ENCODE measurements at regions not wholly inside any gene's neighbourhood (a gene's known extent, or its start where the extent isn't known, plus 50 kb on each side); places are given as distances from the start of the nearest gene placed in this dataset.

GRCh38 chr4:152099061-152099425 lies 338.2 kb upstream of the GATB start:
- no peak overlapping the region for H3K27ac ChIP-seq (ENCODE audit: low read depth, low read length)
- no peak for DNase-seq (ENCODE audit: low read depth, low spot score)
- intact Hi-C loops (cut with micrococcal nuclease), result no loop called here
- no peaks in the 10 kb centered on the region for H4K20me1 ChIP-seq (ENCODE audit: insufficient read depth)
- ChIA-PET POLR2A (no interaction called here), CTCF (interaction anchor here (1.3 kb wide), 1 partner anchor 10 kb away, joined by 4 read pairs; no protein-coding TSS in a partner anchor), RAD21 (ENCODE audit: low non-redundant PET in 1 of 2, low total read pairs in 2 of 2, uncharacterized antibody in 2 of 2, unreplicated experiment in 2 of 2) (no interaction called here)
- no peaks in the 10 kb centered on the region for H3K36me3 ChIP-seq (ENCODE audit: control insufficient read depth in 1 of 2, insufficient read depth in 2 of 2, low read length in 2 of 2)
- H3K79me2 ChIP-seq (ENCODE audit: insufficient read depth, low read length), result no peaks in the 10 kb centered on the region
- no peak for ATAC-seq
- peaks cover 15 to 40% of the 10 kb centered on the region in 2 experiments; a peak in 3 of 4 replicates for H3K4me1 ChIP-seq (ENCODE audit: control insufficient read depth in 1 of 2, insufficient read depth in 2 of 2, low read length in 2 of 2)
- no peaks in the 10 kb centered on the region for H3K27me3 ChIP-seq (ENCODE audit: insufficient read depth, low read length)
- no peak overlapping the region for H3K4me2 ChIP-seq (ENCODE audit: low read length)
- H3K9me2 ChIP-seq (ENCODE audit: insufficient read depth), result no peaks in the 10 kb centered on the region
- H3K9ac ChIP-seq (ENCODE audit: low read length), result no peak overlapping the region
- TF ChIP-seq YY1 (IDR thresholded peaks at IDR 0.05; ENCODE audit: extremely low read depth, insufficient replicate concordance, low read depth, low read length), result no peak
- no peak for TF ChIP-seq ATF3 (IDR thresholded peaks at IDR 0.05)
- BruUV-seq (replicated peaks), result no TSS peak
- H3K4me3 ChIP-seq (replicated peaks in 1 of 2; ENCODE audit: low read depth in 1 of 2, low read length in 2 of 2), result no peak overlapping the region
- no peak overlapping the region for H2AFZ ChIP-seq (ENCODE audit: low read depth, low read length, poor library complexity, severe bottlenecking)
- H3K9me3 ChIP-seq (ENCODE audit: control insufficient read depth in 1 of 2, insufficient read depth in 1 of 2, low read depth in 1 of 2, low read length in 2 of 2), result no peaks in the 10 kb centered on the region

GRCh38 chr4:152098365-152099060 lies 337.7 kb upstream of the GATB start:
- DNase-seq (ENCODE audit: low read depth, low spot score) (no peak), ATAC-seq (no peak)
- Histone ChIP-seq H3K36me3 (ENCODE audit: control insufficient read depth in 1 of 2, insufficient read depth in 2 of 2, low read length in 2 of 2) (no peaks in the 10 kb centered on the region), H2AFZ (ENCODE audit: low read depth, low read length, poor library complexity, severe bottlenecking) (no peak overlapping the region), H3K4me1 (ENCODE audit: control insufficient read depth in 1 of 2, insufficient read depth in 2 of 2, low read length in 2 of 2) (peaks cover 15 to 40% of the 10 kb centered on the region in 2 experiments; a peak in 3 of 4 replicates), H3K4me3 (replicated peaks in 1 of 2; ENCODE audit: low read depth in 1 of 2, low read length in 2 of 2) (no peak overlapping the region), H3K9me3 (ENCODE audit: control insufficient read depth in 1 of 2, insufficient read depth in 1 of 2, low read depth in 1 of 2, low read length in 2 of 2) (no peaks in the 10 kb centered on the region), H4K20me1 (ENCODE audit: insufficient read depth) (no peaks in the 10 kb centered on the region), H3K79me2 (ENCODE audit: insufficient read depth, low read length) (no peaks in the 10 kb centered on the region), H3K9me2 (ENCODE audit: insufficient read depth) (no peaks in the 10 kb centered on the region), H3K9ac (ENCODE audit: low read length) (no peak overlapping the region), H3K4me2 (ENCODE audit: low read length) (no peak overlapping the region), H3K27me3 (ENCODE audit: insufficient read depth, low read length) (no peaks in the 10 kb centered on the region), H3K27ac (ENCODE audit: low read depth, low read length) (no peak overlapping the region)
- TF ChIP-seq SP1 (IDR thresholded peaks at IDR 0.05; ENCODE audit: low read depth) (no peak), TCF7L2 (IDR thresholded peaks at IDR 0.05; ENCODE audit: borderline replicate concordance, extremely low read depth, insufficient read depth, insufficient read length) (no peak)
- no TSS peak for BruUV-seq (replicated peaks)
- ChIA-PET CTCF (no interaction called here), RAD21 (ENCODE audit: low non-redundant PET in 1 of 2, low total read pairs in 2 of 2, uncharacterized antibody in 2 of 2, unreplicated experiment in 2 of 2) (no interaction called here), POLR2A (no interaction called here)
- intact Hi-C loops (cut with micrococcal nuclease), result no loop called here
